ENCODE measurements at regions not wholly inside any gene's neighbourhood (a gene's known extent, or its start where the extent isn't known, plus 50 kb on each side); places are given as distances from the start of the nearest gene placed in this dataset.

GRCh38 chr4:57689693-57690205 lies 579.6 kb upstream of the IGFBP7 start:
- BruUV-seq (replicated peaks): no TSS peak
- CTCF ChIA-PET: no interaction called here
- Histone ChIP-seq H3K4me3 (ENCODE audit: low read depth in 2 of 2, low read length in 2 of 2) (no peak overlapping the region), H3K9me3 (ENCODE audit: control insufficient read depth, insufficient read depth, low read depth, low read length) (no peaks in the 10 kb centered on the region), H3K27ac (ENCODE audit: low read length) (no peak overlapping the region), H3K36me3 (ENCODE audit: control insufficient read depth, insufficient read depth, low read length) (no peaks in the 10 kb centered on the region), H3K27me3 (ENCODE audit: control insufficient read depth, insufficient read depth, low read length) (no peaks in the 10 kb centered on the region), H3K4me1 (ENCODE audit: control insufficient read depth, insufficient read depth, low read length) (no peaks in the 10 kb centered on the region)
- no peak for ATAC-seq
- in situ Hi-C loops (cut with HindIII; ENCODE audit: low pct_unique_long_range_greater_than_20kb, low sequenced_read_pairs) (no loop called here), intact Hi-C loops (cut with micrococcal nuclease; ENCODE audit: unreplicated experiment) (no loop called here)
- TF ChIP-seq REST (IDR thresholded peaks at IDR 0.05; ENCODE audit: insufficient read depth in 1 of 2, low read depth in 2 of 2, low read length in 1 of 2) (no peak), POLR2AphosphoS5 (IDR thresholded peaks at IDR 0.05; ENCODE audit: low read depth, low read length) (no peak), CTCF (IDR thresholded peaks at IDR 0.05) (no peak)
- POLR2A ChIA-PET: no interaction called here
- DNase-seq (ENCODE audit: low read depth, low spot score): no peak

- Histone ChIP-seq H3K4me1 (ENCODE audit: control insufficient read depth, insufficient read depth, low read length) (no peaks in the 10 kb centered on the region), H3K9me3 (ENCODE audit: control insufficient read depth, insufficient read depth, low read depth, low read length) (no peaks in the 10 kb centered on the region), H3K27ac (ENCODE audit: low read length) (no peak overlapping the region), H3K36me3 (ENCODE audit: control insufficient read depth, insufficient read depth, low read length) (no peaks in the 10 kb centered on the region), H3K4me3 (ENCODE audit: low read depth in 2 of 2, low read length in 2 of 2) (no peak overlapping the region), H3K27me3 (ENCODE audit: control insufficient read depth, insufficient read depth, low read length) (no peaks in the 10 kb centered on the region)
- TF ChIP-seq SIN3A (IDR thresholded peaks at IDR 0.05; ENCODE audit: borderline replicate concordance, insufficient read depth, low read depth, low read length) (no peak), REST (IDR thresholded peaks at IDR 0.05; ENCODE audit: insufficient read depth in 1 of 2, low read depth in 2 of 2, low read length in 1 of 2) (no peak), TCF7L2 (IDR thresholded peaks at IDR 0.05; ENCODE audit: low read depth, low read length) (no peak), POLR2AphosphoS5 (IDR thresholded peaks at IDR 0.05; ENCODE audit: low read depth, low read length) (no peak), CTCF (IDR thresholded peaks at IDR 0.05) (no peak)
- no TSS peak for BruUV-seq (replicated peaks)
- intact Hi-C loops (cut with micrococcal nuclease; ENCODE audit: unreplicated experiment): no loop called here
- ChIA-PET POLR2A (no interaction called here), CTCF (no interaction called here)
- DNase-seq (ENCODE audit: low read depth, low spot score) (no peak), ATAC-seq (no peak)
- in situ Hi-C loops (cut with HindIII; ENCODE audit: low pct_unique_long_range_greater_than_20kb, low sequenced_read_pairs): no loop called here
Observed at GRCh38 chr4:57682275-57682674, 572.1 kb upstream of the IGFBP7 start.
